AG09309 (cell line): ENCODE measurements at regions not wholly inside any gene's neighbourhood (a gene's known extent, or its start where the extent isn't known, plus 50 kb on each side); places are given as distances from the start of the nearest gene placed in this dataset.
"Not testable (repeated sequence)": the region's sequence is repeated elsewhere in the genome, so short reads cannot be mapped to it uniquely, and the experiment has no call there.

Experiments used
- DNase-seq: peaks from one replicate; pipeline ENCODE4 v3.0.0-alpha.2; 2010; ENCODE audit warnings: low read depth
- H3K4me3 ChIP-seq: 2 replicates; pipeline ENCODE4 v1.5.1; 2011; ENCODE audit warnings: mild to moderate bottlenecking, low read depth, low read length, moderate library complexity; ENCODE audit not compliant: control insufficient read depth
- CTCF ChIP-seq: IDR thresholded peaks from 2 replicates; pipeline ENCODE4 v1.5.1; 2011; ENCODE audit warnings: mild to moderate bottlenecking, low read depth, low read length, inconsistent platforms; ENCODE audit not compliant: insufficient read depth, control insufficient read depth; ENCODE audit errors: missing control alignments

- H3K4me3 ChIP-seq, result no peak overlapping the region
- DNase-seq, result no peak
- no peak for TF ChIP-seq CTCF
Measured at GRCh38 chr6:10078581-10078980, 336.3 kb downstream of the TFAP2A start.

GRCh38 chr6:10074726-10075125 lies 340.1 kb downstream of the TFAP2A start:
- not testable (repeated sequence) for DNase-seq, H3K4me3 ChIP-seq

GRCh38 chr6:10073341-10073740 lies 341.5 kb downstream of the TFAP2A start:
- no peak for TF ChIP-seq CTCF
- H3K4me3 ChIP-seq, result no peak overlapping the region
- peak; percentile 2 for DNase-seq

GRCh38 chr6:10071631-10072220 lies 343.1 kb downstream of the TFAP2A start:
- H3K4me3 ChIP-seq, result no peak overlapping the region
- no peak for TF ChIP-seq CTCF
- DNase-seq, result no peak

GRCh38 chr6:10060004-10060403 lies 354.9 kb downstream of the TFAP2A start:
- DNase-seq, result no peak
- TF ChIP-seq CTCF, result no peak
- no peak overlapping the region for H3K4me3 ChIP-seq

- no peak for TF ChIP-seq CTCF
- DNase-seq, result no peak
- H3K4me3 ChIP-seq, result no peak overlapping the region
Measured at GRCh38 chr6:10054672-10055071, 360.2 kb downstream of the TFAP2A start.

- no peak for TF ChIP-seq CTCF
- DNase-seq, result no peak
- no peak overlapping the region for H3K4me3 ChIP-seq
Measured at GRCh38 chr6:10051283-10051682, 363.6 kb downstream of the TFAP2A start.
